ENCODE measurements at regions not wholly inside any gene's neighbourhood (a gene's known extent, or its start where the extent isn't known, plus 50 kb on each side); places are given as distances from the start of the nearest gene placed in this dataset.

DNA sequence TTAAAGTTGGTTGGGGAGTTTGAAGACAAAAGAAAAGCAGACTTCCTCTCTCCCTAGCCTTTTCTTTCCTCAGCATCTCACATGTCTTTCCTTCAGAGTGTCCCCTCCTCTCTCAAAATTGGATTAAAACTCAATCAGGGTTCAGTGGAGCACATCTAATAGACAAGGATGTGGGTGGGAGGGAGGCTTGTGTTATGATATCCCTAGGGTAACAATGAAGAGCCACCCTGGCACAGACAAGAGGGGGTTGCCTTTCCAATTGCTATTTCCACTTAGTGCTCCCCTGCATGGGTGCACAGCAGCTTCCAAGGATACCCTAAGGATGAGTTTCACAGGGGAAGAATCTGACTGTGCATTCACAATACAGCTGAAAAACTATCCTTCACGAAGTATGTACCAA is 585.2 kb upstream of the C9orf72 start:
- no peaks in the 10 kb centered on the region for H3K9me3 ChIP-seq (ENCODE audit: control insufficient read depth, low read length)
- no peak overlapping the region for H3K4me3 ChIP-seq (ENCODE audit: low read length)
- H3K36me3 ChIP-seq (ENCODE audit: control insufficient read depth, insufficient read depth, low read length, severe bottlenecking), result no peaks in the 10 kb centered on the region
- no peaks in the 10 kb centered on the region for H3K27me3 ChIP-seq (replicated peaks; ENCODE audit: control insufficient read depth, insufficient read depth, low read length)
- no peak overlapping the region for H3K9ac ChIP-seq (ENCODE audit: low read length)
- H3K4me1 ChIP-seq (ENCODE audit: control insufficient read depth, insufficient read depth, low read length), result no peaks in the 10 kb centered on the region
- no peak for DNase-seq (ENCODE audit: low read depth)

DNA sequence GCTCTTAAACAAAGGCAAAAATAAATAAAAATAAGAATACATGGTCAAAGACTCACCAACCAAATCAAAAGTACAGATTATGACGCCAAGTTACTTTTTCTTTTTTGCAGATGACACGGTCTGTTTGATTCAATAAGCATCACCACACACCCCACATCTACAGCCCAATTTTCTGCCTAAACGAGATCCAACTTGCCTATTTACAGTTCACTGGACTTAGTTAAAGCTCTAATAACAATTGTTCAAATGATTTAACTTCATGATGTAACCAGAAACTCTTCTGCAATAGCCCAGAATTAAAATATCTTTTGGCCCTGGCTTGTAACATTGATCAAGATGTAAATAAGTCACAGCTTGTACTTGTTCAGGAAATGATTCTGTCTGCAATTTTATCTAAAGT is 590.3 kb upstream of the C9orf72 start:
- H3K9me3 ChIP-seq (ENCODE audit: control insufficient read depth, low read length), result no peaks in the 10 kb centered on the region

DNA sequence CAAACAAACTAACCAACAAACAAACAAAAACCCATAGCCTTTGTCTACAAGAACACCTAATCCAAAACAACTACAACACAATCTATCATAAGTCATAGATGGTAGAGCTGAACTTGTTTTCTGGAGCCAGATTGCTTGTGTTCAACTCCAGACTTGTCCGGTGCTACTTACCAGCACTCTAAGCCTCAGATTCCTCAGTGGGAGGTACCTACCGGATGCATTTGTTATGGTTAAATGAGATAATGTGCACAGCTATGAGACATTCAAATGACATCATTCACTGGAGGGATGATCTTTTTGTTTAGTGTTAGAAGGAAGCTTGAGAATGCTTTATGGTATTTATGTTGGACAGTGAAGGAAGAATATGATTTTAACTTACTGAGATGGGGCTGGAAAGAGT is 592.9 kb upstream of the C9orf72 start:
- DNase-seq (ENCODE audit: low read depth), result no peak
- Histone ChIP-seq H3K4me1 (ENCODE audit: control insufficient read depth, insufficient read depth, low read length) (no peaks in the 10 kb centered on the region), H3K36me3 (ENCODE audit: control insufficient read depth, insufficient read depth, low read length, severe bottlenecking) (no peaks in the 10 kb centered on the region), H3K27me3 (replicated peaks; ENCODE audit: control insufficient read depth, insufficient read depth, low read length) (no peaks in the 10 kb centered on the region), H3K9ac (ENCODE audit: low read length) (no peak overlapping the region), H3K9me3 (ENCODE audit: control insufficient read depth, low read length) (no peaks in the 10 kb centered on the region), H3K4me3 (ENCODE audit: low read length) (no peak overlapping the region)

More for the DNA sequence above, 590.3 kb upstream of the C9orf72 start:
- Histone ChIP-seq H3K4me1 (ENCODE audit: control insufficient read depth, insufficient read depth, low read length) (no peaks in the 10 kb centered on the region), H3K4me3 (ENCODE audit: low read length) (no peak overlapping the region), H3K27me3 (replicated peaks; ENCODE audit: control insufficient read depth, insufficient read depth, low read length) (no peaks in the 10 kb centered on the region), H3K36me3 (ENCODE audit: control insufficient read depth, insufficient read depth, low read length, severe bottlenecking) (no peaks in the 10 kb centered on the region), H3K9ac (ENCODE audit: low read length) (no peak overlapping the region)
- DNase-seq (ENCODE audit: low read depth), result no peak

DNA sequence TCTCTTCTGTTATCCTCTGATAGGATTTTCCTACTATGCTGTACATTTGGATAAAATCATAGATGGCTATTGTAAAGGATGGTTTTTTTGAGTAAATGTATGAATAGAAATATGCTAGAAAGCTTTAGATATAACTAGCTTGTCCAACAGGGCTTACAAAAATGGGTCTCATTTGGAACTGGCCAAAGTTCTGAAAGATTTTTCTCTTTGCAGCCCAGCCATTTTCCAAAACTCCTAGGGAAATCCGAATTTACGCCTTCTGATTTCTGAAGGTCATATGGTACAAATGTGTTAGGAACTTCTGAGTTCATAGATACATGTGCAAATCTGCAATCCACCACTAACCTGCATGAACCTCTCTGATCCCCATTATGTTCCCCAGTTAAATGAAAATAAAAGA is 603.9 kb upstream of the C9orf72 start:
- H3K9ac ChIP-seq (ENCODE audit: low read length), result no peak overlapping the region

DNA sequence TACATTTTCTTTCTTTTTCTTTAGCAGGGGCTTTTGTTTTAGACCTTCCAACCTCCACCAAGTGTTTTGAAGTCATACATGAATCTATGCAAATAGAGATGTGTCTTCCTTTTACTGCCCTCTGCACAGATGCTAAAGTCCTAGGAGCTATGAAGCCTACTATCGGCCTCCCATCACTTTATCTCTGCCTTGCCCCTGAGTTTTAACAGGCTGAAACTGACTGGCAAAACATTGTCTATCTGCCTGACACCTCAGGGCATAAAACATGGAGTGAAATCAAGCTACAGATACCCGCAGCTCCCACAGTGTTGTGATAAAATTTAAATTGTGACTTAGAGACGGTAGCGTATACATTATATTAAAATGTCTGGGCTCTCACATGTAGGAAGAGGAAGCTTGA is 604.6 kb upstream of the C9orf72 start:
- Histone ChIP-seq H3K9ac (ENCODE audit: low read length) (no peak overlapping the region), H3K4me1 (ENCODE audit: control insufficient read depth, insufficient read depth, low read length) (no peaks in the 10 kb centered on the region), H3K27me3 (replicated peaks; ENCODE audit: control insufficient read depth, insufficient read depth, low read length) (no peaks in the 10 kb centered on the region), H3K9me3 (ENCODE audit: control insufficient read depth, low read length) (no peaks in the 10 kb centered on the region), H3K4me3 (ENCODE audit: low read length) (no peak overlapping the region), H3K36me3 (ENCODE audit: control insufficient read depth, insufficient read depth, low read length, severe bottlenecking) (no peaks in the 10 kb centered on the region)
- no peak for DNase-seq (ENCODE audit: low read depth)

More for the DNA sequence above, 603.9 kb upstream of the C9orf72 start:
- H3K27me3 ChIP-seq (replicated peaks; ENCODE audit: control insufficient read depth, insufficient read depth, low read length), result no peaks in the 10 kb centered on the region
- DNase-seq (ENCODE audit: low read depth), result no peak
- no peaks in the 10 kb centered on the region for H3K4me1 ChIP-seq (ENCODE audit: control insufficient read depth, insufficient read depth, low read length)
- no peaks in the 10 kb centered on the region for H3K36me3 ChIP-seq (ENCODE audit: control insufficient read depth, insufficient read depth, low read length, severe bottlenecking)
- no peaks in the 10 kb centered on the region for H3K9me3 ChIP-seq (ENCODE audit: control insufficient read depth, low read length)
- H3K4me3 ChIP-seq (ENCODE audit: low read length), result no peak overlapping the region

DNA sequence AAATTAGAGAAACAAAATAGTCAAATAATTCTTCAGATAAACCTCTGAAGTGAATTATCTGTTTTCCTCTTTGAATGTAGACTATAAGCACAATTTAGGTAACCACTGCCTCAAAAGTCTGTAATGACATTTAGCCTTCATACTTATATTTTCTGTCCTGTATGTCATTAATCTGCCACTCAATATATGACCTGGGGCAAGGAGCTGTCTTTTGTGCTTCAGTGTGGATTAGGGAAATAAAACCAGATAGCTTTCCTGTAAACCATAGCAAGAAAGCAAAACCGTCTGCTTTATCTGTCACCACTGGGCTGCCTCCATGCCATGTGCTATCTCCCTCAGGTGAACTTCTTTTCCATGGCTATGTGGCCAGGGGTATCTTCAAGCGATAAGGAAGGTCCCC is 606.6 kb upstream of the C9orf72 start:
- no peak overlapping the region for H3K4me3 ChIP-seq (ENCODE audit: low read length)
- H3K9ac ChIP-seq (ENCODE audit: low read length), result no peak overlapping the region
- no peaks in the 10 kb centered on the region for H3K27me3 ChIP-seq (replicated peaks; ENCODE audit: control insufficient read depth, insufficient read depth, low read length)
- no peak for DNase-seq (ENCODE audit: low read depth)
- H3K36me3 ChIP-seq (ENCODE audit: control insufficient read depth, insufficient read depth, low read length, severe bottlenecking), result no peaks in the 10 kb centered on the region
- no peaks in the 10 kb centered on the region for H3K4me1 ChIP-seq (ENCODE audit: control insufficient read depth, insufficient read depth, low read length)
- no peaks in the 10 kb centered on the region for H3K9me3 ChIP-seq (ENCODE audit: control insufficient read depth, low read length)

DNA sequence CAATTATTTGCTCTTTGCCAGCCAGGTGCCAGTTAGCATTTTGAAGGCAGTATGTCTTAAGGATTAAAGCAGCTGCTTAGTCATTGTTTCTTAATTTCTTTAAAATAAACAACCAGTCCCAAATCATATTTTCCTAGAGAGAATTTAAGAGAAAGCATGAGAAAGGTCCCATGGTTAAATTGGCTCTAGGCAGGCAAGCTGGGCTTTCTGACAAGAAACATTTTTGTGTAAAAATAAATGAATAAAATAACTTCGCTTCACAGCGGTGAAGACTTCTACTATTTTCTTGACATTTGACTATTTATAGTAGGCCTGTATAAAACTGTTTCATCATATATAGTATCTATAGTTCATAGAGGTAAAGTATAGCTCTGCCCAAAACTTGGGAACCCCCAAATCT is 617.7 kb upstream of the C9orf72 start:
- H3K9ac ChIP-seq (ENCODE audit: low read length), result no peak overlapping the region
- no peak for DNase-seq (ENCODE audit: low read depth)
- no peak overlapping the region for H3K4me3 ChIP-seq (ENCODE audit: low read length)
- no peaks in the 10 kb centered on the region for H3K36me3 ChIP-seq (ENCODE audit: control insufficient read depth, insufficient read depth, low read length, severe bottlenecking)
- no peaks in the 10 kb centered on the region for H3K9me3 ChIP-seq (ENCODE audit: control insufficient read depth, low read length)
- no peaks in the 10 kb centered on the region for H3K4me1 ChIP-seq (ENCODE audit: control insufficient read depth, insufficient read depth, low read length)
- no peaks in the 10 kb centered on the region for H3K27me3 ChIP-seq (replicated peaks; ENCODE audit: control insufficient read depth, insufficient read depth, low read length)

DNA sequence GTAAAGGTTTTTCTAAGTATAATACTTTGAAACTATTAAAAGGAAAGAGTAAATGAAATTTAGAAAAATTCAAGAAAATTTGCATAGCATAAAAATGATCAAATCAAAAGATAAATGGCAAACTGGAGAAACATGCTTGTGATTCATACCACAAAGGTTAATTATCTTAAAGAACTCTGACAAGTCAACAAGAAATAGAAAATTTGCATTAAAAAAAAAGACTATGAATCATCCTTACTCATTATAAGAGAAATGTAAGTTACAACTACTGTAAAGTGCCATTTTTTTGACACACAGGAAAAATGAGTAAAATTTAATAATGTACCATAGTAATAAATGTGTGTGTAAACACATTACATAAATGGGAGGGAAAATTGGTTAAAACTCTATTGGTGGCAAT is 624.4 kb upstream of the C9orf72 start:
- H3K9me3 ChIP-seq (ENCODE audit: control insufficient read depth, low read length), result no peaks in the 10 kb centered on the region
- no peak overlapping the region for H3K9ac ChIP-seq (ENCODE audit: low read length)
- H3K4me3 ChIP-seq (ENCODE audit: low read length), result no peak overlapping the region
- H3K36me3 ChIP-seq (ENCODE audit: control insufficient read depth, insufficient read depth, low read length, severe bottlenecking), result no peaks in the 10 kb centered on the region
- no peaks in the 10 kb centered on the region for H3K27me3 ChIP-seq (replicated peaks; ENCODE audit: control insufficient read depth, insufficient read depth, low read length)
- DNase-seq (ENCODE audit: low read depth), result no peak
- no peaks in the 10 kb centered on the region for H3K4me1 ChIP-seq (ENCODE audit: control insufficient read depth, insufficient read depth, low read length)

DNA sequence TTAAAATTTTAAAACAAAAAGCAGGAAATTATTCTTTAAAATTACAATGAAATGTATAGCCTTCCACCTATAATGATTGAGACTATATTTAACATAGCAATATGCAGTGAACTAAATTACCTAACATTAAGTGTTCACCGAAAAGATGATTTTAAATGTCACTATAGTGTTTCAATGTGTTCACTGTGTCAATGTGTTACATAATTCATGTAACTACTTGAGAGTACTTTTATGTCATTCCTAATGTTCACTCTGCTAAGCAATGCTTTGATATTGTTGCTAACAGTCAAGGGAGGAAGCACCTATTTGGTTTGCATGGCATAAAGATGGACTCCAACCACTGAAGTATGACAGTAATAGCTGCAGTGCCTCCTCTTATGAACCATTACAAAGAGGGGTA is 629.8 kb upstream of the C9orf72 start:
- no peaks in the 10 kb centered on the region for H3K27me3 ChIP-seq (replicated peaks; ENCODE audit: control insufficient read depth, insufficient read depth, low read length)
- H3K9ac ChIP-seq (ENCODE audit: low read length), result no peak overlapping the region
- H3K36me3 ChIP-seq (ENCODE audit: control insufficient read depth, insufficient read depth, low read length, severe bottlenecking), result no peaks in the 10 kb centered on the region
- H3K4me3 ChIP-seq (ENCODE audit: low read length), result no peak overlapping the region
- H3K4me1 ChIP-seq (ENCODE audit: control insufficient read depth, insufficient read depth, low read length), result peaks cover 7% of the 10 kb centered on the region
- no peaks in the 10 kb centered on the region for H3K9me3 ChIP-seq (ENCODE audit: control insufficient read depth, low read length)
- DNase-seq (ENCODE audit: low read depth), result no peak

DNA sequence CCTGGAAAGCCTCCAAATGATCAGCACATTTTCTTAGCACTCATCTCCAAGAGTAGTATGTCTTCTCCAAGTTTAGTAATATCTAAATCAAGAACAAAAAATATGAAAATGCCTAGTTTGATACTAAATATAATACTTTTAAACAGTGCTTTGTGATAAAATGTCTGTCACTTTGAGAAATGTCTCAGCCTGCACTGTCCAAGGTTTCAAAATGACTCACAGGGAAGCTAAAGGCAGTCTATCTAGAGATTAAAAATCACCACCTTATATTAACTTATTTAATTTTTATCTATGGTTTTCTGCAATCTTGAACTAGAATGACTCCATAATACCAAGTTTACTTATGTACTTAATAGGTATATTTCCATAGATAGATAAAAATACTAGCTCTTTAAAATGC is 633.0 kb upstream of the C9orf72 start:
- Histone ChIP-seq H3K4me3 (ENCODE audit: low read length) (no peak overlapping the region), H3K27me3 (replicated peaks; ENCODE audit: control insufficient read depth, insufficient read depth, low read length) (no peaks in the 10 kb centered on the region), H3K4me1 (ENCODE audit: control insufficient read depth, insufficient read depth, low read length) (peaks cover 7% of the 10 kb centered on the region), H3K9me3 (ENCODE audit: control insufficient read depth, low read length) (no peaks in the 10 kb centered on the region), H3K9ac (ENCODE audit: low read length) (no peak overlapping the region), H3K36me3 (ENCODE audit: control insufficient read depth, insufficient read depth, low read length, severe bottlenecking) (no peaks in the 10 kb centered on the region)
- no peak for DNase-seq (ENCODE audit: low read depth)

DNA sequence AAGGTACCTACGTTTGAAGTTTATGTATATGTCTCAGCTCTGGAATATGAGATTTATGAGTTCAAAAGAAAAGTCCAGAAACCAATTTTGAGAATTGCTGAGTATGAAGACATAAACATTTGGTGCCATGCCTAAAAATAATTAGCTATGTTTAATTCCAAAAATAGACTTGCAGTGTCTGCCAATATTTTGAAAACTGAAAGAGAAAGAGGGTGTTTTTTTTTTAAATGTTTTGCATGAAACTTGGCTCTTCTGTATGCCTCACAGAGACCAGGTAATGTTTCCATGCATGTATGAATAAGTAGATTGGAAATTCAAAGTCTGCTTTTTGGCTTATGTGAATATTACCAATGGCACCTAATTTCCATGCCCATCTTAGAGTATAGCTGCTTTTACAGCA is 634.4 kb upstream of the C9orf72 start:
- no peak overlapping the region for H3K4me3 ChIP-seq (ENCODE audit: low read length)
- no peaks in the 10 kb centered on the region for H3K36me3 ChIP-seq (ENCODE audit: control insufficient read depth, insufficient read depth, low read length, severe bottlenecking)
- no peak for DNase-seq (ENCODE audit: low read depth)
- H3K9me3 ChIP-seq (ENCODE audit: control insufficient read depth, low read length), result no peaks in the 10 kb centered on the region
- H3K4me1 ChIP-seq (ENCODE audit: control insufficient read depth, insufficient read depth, low read length), result peaks cover 12% of the 10 kb centered on the region
- H3K27me3 ChIP-seq (replicated peaks; ENCODE audit: control insufficient read depth, insufficient read depth, low read length), result no peaks in the 10 kb centered on the region
- H3K9ac ChIP-seq (ENCODE audit: low read length), result no peak overlapping the region

DNA sequence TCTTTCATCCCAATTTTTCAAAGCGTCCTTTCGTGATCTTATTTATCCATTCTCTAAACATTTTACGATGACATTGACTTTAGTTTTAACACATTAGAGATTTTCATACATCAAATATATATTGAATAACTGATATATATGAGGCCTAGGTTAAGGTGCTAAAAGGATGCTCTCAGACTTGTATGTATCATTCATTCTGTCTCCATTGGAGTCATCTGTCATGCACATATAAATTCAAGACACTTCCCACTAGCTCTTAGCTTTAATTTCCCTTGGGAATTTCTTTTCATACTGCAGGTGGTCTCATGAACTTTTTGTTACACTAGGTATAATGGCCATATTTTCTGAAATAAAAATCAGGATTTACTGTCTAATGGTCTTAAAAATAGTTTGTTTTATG is 635.8 kb upstream of the C9orf72 start:
- H3K36me3 ChIP-seq (ENCODE audit: control insufficient read depth, insufficient read depth, low read length, severe bottlenecking), result no peaks in the 10 kb centered on the region
- H3K27me3 ChIP-seq (replicated peaks; ENCODE audit: control insufficient read depth, insufficient read depth, low read length), result no peaks in the 10 kb centered on the region

More for the DNA sequence above, 635.8 kb upstream of the C9orf72 start:
- Histone ChIP-seq H3K9ac (ENCODE audit: low read length) (no peak overlapping the region), H3K4me3 (ENCODE audit: low read length) (no peak overlapping the region), H3K4me1 (ENCODE audit: control insufficient read depth, insufficient read depth, low read length) (peaks cover 20% of the 10 kb centered on the region), H3K9me3 (ENCODE audit: control insufficient read depth, low read length) (no peaks in the 10 kb centered on the region)
- no peak for DNase-seq (ENCODE audit: low read depth)

Measured in adipocyte (in vitro differentiated cells).